ENCODE measurements at regions not wholly inside any gene's neighbourhood (a gene's known extent, or its start where the extent isn't known, plus 50 kb on each side); places are given as distances from the start of the nearest gene placed in this dataset.
A peak's percentile ranks its signal among the peaks of the same experiment; 100 is the strongest.
"Not testable (repeated sequence)": the region's sequence is repeated elsewhere in the genome, so short reads cannot be mapped to it uniquely, and the experiment has no call there.

GRCh38 chr20:2203436-2203835, 92.4 kb upstream of the TGM3 start:
- no peak for DNase-seq

GRCh38 chr20:2204021-2204420, 91.8 kb upstream of the TGM3 start:
- DNase-seq = no peak

GRCh38 chr20:2206957-2207769, 88.6 kb upstream of the TGM3 start:
- DNase-seq = peak; percentile 52

- no peak for DNase-seq
Measured at GRCh38 chr20:2207770-2208097, 88.1 kb upstream of the TGM3 start.

GRCh38 chr20:2208897-2209296, 86.9 kb upstream of the TGM3 start:
- DNase-seq = no peak

GRCh38 chr20:2210646-2211552, 84.9 kb upstream of the TGM3 start:
- DNase-seq = no peak

GRCh38 chr20:2212456-2213015, 83.3 kb upstream of the TGM3 start:
- DNase-seq = no peak

- DNase-seq = no peak
Measured at GRCh38 chr20:2213401-2213800, 82.4 kb upstream of the TGM3 start.

GRCh38 chr20:2217857-2218539, 77.8 kb upstream of the TGM3 start:
- no peak for DNase-seq

GRCh38 chr20:2219481-2220006, 76.3 kb upstream of the TGM3 start:
- DNase-seq = no peak

GRCh38 chr20:2220298-2220697, 75.5 kb upstream of the TGM3 start:
- DNase-seq = no peak

- no peak for DNase-seq
Measured at GRCh38 chr20:2221921-2222320, 73.9 kb upstream of the TGM3 start.

- no peak for DNase-seq
Measured at GRCh38 chr20:2223558-2224367, 72.0 kb upstream of the TGM3 start.

- DNase-seq = no peak
Measured at GRCh38 chr20:2224368-2224639, 71.5 kb upstream of the TGM3 start.

GRCh38 chr20:2227285-2227684, 68.5 kb upstream of the TGM3 start:
- not testable (repeated sequence) for DNase-seq

- no peak for DNase-seq
Measured at GRCh38 chr20:2227861-2228260, 67.9 kb upstream of the TGM3 start.

- no peak for DNase-seq
Measured at GRCh38 chr20:2228926-2229325, 66.9 kb upstream of the TGM3 start.

- DNase-seq = no peak
Measured at GRCh38 chr20:2230726-2231488, 64.9 kb upstream of the TGM3 start.

GRCh38 chr20:2231701-2232100, 64.1 kb upstream of the TGM3 start:
- no peak for DNase-seq

- no peak for DNase-seq
Measured at GRCh38 chr20:2234598-2235191, 61.1 kb upstream of the TGM3 start.

- DNase-seq = no peak
Measured at GRCh38 chr20:2236256-2236655, 59.5 kb upstream of the TGM3 start.

Measured in CD4-positive, alpha-beta T cell treated with Interleukin-17A for 4 hours (primary cell).